GM23338 (cell line): ENCODE measurements at regions not wholly inside any gene's neighbourhood (a gene's known extent, or its start where the extent isn't known, plus 50 kb on each side); places are given as distances from the start of the nearest gene placed in this dataset.

Source experiments
- ATAC-seq: fragments of 200-7000 bp; cut with Tn5 transposase; 3 replicates; pipeline ENCODE4 v1.9.1; 2020
- DNase-seq: peaks from one replicate; pipeline ENCODE4 v3.0.0-alpha.2; 2015; ENCODE audit warnings: low spot score
- H2AFZ ChIP-seq: fragments of 200-600 bp; sonication (generic); 2 replicates; pipeline ENCODE4 v1.8.0; 2016; ENCODE audit warnings: antibody characterized with exemption, mild to moderate bottlenecking, moderate library complexity
- H3F3A ChIP-seq: fragments of 200-600 bp; sonication (generic); replicated peaks from 2 replicates; pipeline ENCODE4 v1.8.0; 2017; ENCODE audit warnings: antibody characterized with exemption, mixed run types, low read depth
- H3K27ac ChIP-seq: fragments of 200-600 bp; sonication (generic); 2 replicates; pipeline ENCODE4 v1.6.1; 2016; ENCODE audit warnings: low read depth
- H3K27me3 ChIP-seq: fragments of 200-600 bp; sonication (generic); 2 replicates; pipeline ENCODE4 v1.8.0; 2016; ENCODE audit warnings: mild to moderate bottlenecking, mixed run types, moderate library complexity; ENCODE audit not compliant: insufficient read depth
- H3K36me3 ChIP-seq: fragments of 200-600 bp; sonication (generic); 2 replicates; pipeline ENCODE4 v1.8.0; 2016; ENCODE audit warnings: mild to moderate bottlenecking; ENCODE audit not compliant: insufficient read depth
- H3K4me1 ChIP-seq: fragments of 200-600 bp; sonication (generic); 2 replicates; pipeline ENCODE4 v1.8.0; 2016; ENCODE audit warnings: mild to moderate bottlenecking, moderate library complexity; ENCODE audit not compliant: insufficient read depth
- H3K4me2 ChIP-seq: fragments of 200-600 bp; sonication (generic); 2 replicates; pipeline ENCODE4 v1.7.1; 2017; ENCODE audit warnings: mixed run types
- H3K4me3 ChIP-seq: fragments of 200-600 bp; sonication (generic); 2 replicates; pipeline ENCODE4 v1.6.1; 2016; ENCODE audit warnings: mixed run types
- H3K79me2 ChIP-seq: fragments of 200-600 bp; sonication (generic); replicated peaks from 2 replicates; pipeline ENCODE4 v1.8.0; 2017; ENCODE audit warnings: mild to moderate bottlenecking; ENCODE audit not compliant: insufficient read depth
- H3K9me2 ChIP-seq: fragments of 200-600 bp; sonication (generic); 2 replicates; pipeline ENCODE4 v1.8.0; 2017; ENCODE audit not compliant: insufficient read depth
- H4K20me1 ChIP-seq: fragments of 200-600 bp; sonication (generic); replicated peaks from 2 replicates; pipeline ENCODE4 v1.8.0; 2017; ENCODE audit warnings: mild to moderate bottlenecking; ENCODE audit not compliant: insufficient read depth
- H3K27ac Mint-ChIP-seq: 2 replicates; pipeline ENCODE4 v1.8.0; 2020; ENCODE audit warnings: inconsistent platforms, mild to moderate bottlenecking, moderate library complexity, mixed read lengths
- H3K27me3 Mint-ChIP-seq: 3 replicates; pipeline ENCODE4 v1.8.0; 2022; ENCODE audit warnings: low read depth, mild to moderate bottlenecking, moderate library complexity, mixed read lengths, inconsistent platforms; ENCODE audit not compliant: insufficient read depth, poor library complexity
- H3K36me3 Mint-ChIP-seq: 3 replicates; pipeline ENCODE4 v1.8.0; 2021; ENCODE audit warnings: low read depth, mild to moderate bottlenecking, inconsistent platforms, moderate library complexity, mixed read lengths
- H3K4me1 Mint-ChIP-seq: 3 replicates; pipeline ENCODE4 v1.8.0; 2020; ENCODE audit warnings: mild to moderate bottlenecking, inconsistent platforms, mixed read lengths
- H3K4me3 Mint-ChIP-seq: 3 replicates; pipeline ENCODE4 v1.8.0; 2021; ENCODE audit warnings: moderate library complexity, mild to moderate bottlenecking, inconsistent platforms, mixed read lengths
- H3K9me3 Mint-ChIP-seq: 3 replicates; pipeline ENCODE4 v1.8.0; 2020; ENCODE audit warnings: moderate library complexity, mild to moderate bottlenecking, inconsistent platforms, mixed read lengths
- CREB1 ChIP-seq: fragments of 250-450 bp; sonication (Bioruptor Pico); IDR thresholded peaks from 2 replicates; pipeline ENCODE4 v1.5.0; 2020; ENCODE audit warnings: low read depth, mild to moderate bottlenecking, moderate library complexity
- EZH2 ChIP-seq: fragments of 200-600 bp; sonication (generic); IDR thresholded peaks from one replicate; pipeline ENCODE4 v1.8.0; 2017; ENCODE audit warnings: antibody characterized with exemption, mild to moderate bottlenecking, low read depth; ENCODE audit not compliant: unreplicated experiment
- EZH2phosphoT487 ChIP-seq: fragments of 200-600 bp; sonication (generic); IDR thresholded peaks from one replicate; pipeline ENCODE4 v1.8.1; 2018; ENCODE audit warnings: antibody characterized with exemption; ENCODE audit not compliant: unreplicated experiment
- JUNB ChIP-seq: IDR thresholded peaks from one replicate; pipeline ENCODE4 v1.6.1; 2016; ENCODE audit warnings: antibody characterized with exemption; ENCODE audit not compliant: unreplicated experiment
- NANOG ChIP-seq: IDR thresholded peaks from 2 replicates; pipeline ENCODE4 v1.6.1; 2016; ENCODE audit warnings: antibody characterized with exemption, borderline replicate concordance
- POLR2AphosphoS5 ChIP-seq: IDR thresholded peaks from 2 replicates; pipeline ENCODE4 v1.6.1; 2016; ENCODE audit warnings: antibody characterized with exemption, low read depth
- STAT1 ChIP-seq: IDR thresholded peaks from one replicate; pipeline ENCODE4 v1.6.1; 2016; ENCODE audit warnings: antibody characterized with exemption; ENCODE audit not compliant: unreplicated experiment
- ZNF114 ChIP-seq: fragments of 250-450 bp; sonication (Bioruptor Pico); IDR thresholded peaks from 2 replicates; pipeline ENCODE4 v1.5.0; 2020; ENCODE audit warnings: mild to moderate bottlenecking, moderate library complexity
- ZNF331 ChIP-seq: fragments of 250-450 bp; sonication (Bioruptor Pico); IDR thresholded peaks from 2 replicates; pipeline ENCODE4 v1.5.0; 2020; ENCODE audit warnings: low read depth, mild to moderate bottlenecking, moderate library complexity
- TF ChIP-seq, protein P1 (sequence below): IDR thresholded peaks from 2 replicates; pipeline ENCODE4 v1.6.1; 2016; ENCODE audit warnings: antibody characterized with exemption
- TF ChIP-seq, protein P2 (sequence below): fragments of 250-450 bp; sonication (Bioruptor Pico); IDR thresholded peaks from 2 replicates; pipeline ENCODE4 v1.5.0; 2020; ENCODE audit warnings: mild to moderate bottlenecking, moderate library complexity

DNA sequence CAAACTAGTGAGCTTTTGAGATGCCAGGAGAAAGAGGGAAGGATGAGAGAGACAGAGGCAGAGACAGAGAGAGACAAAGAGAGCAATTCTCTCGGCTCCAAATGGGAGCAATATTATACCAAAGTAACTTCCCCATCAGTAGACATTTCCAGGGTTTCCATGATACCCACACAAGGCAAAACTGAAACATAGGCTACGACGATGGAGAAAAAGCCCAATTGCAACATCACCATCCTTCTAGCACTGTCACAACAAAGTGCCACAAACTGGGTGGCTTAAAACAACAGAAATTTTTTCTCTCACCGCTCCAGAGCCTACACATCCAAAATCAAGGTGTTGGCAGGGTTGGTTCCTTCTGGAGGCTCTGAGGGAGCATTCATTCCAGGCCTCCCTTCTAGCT lies 81.4 kb downstream of the KCTD12 start:
- H3K36me3 Mint-ChIP-seq, result no peaks in the 10 kb centered on the region

More for the DNA sequence above, 81.4 kb downstream of the KCTD12 start:
- TF ChIP-seq NANOG (no peak), STAT1 (no peak), POLR2AphosphoS5 (no peak), EZH2phosphoT487 (no peak), ZNF331 (no peak), CREB1 (CRISPR knock-in tag) (no peak), JUNB (no peak), EZH2 (no peak), ZNF114 (no peak)
- TF ChIP-seq, protein P1, sequence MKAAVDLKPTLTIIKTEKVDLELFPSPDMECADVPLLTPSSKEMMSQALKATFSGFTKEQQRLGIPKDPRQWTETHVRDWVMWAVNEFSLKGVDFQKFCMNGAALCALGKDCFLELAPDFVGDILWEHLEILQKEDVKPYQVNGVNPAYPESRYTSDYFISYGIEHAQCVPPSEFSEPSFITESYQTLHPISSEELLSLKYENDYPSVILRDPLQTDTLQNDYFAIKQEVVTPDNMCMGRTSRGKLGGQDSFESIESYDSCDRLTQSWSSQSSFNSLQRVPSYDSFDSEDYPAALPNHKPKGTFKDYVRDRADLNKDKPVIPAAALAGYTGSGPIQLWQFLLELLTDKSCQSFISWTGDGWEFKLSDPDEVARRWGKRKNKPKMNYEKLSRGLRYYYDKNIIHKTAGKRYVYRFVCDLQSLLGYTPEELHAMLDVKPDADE, result no peak
- TF ChIP-seq, protein P2, sequence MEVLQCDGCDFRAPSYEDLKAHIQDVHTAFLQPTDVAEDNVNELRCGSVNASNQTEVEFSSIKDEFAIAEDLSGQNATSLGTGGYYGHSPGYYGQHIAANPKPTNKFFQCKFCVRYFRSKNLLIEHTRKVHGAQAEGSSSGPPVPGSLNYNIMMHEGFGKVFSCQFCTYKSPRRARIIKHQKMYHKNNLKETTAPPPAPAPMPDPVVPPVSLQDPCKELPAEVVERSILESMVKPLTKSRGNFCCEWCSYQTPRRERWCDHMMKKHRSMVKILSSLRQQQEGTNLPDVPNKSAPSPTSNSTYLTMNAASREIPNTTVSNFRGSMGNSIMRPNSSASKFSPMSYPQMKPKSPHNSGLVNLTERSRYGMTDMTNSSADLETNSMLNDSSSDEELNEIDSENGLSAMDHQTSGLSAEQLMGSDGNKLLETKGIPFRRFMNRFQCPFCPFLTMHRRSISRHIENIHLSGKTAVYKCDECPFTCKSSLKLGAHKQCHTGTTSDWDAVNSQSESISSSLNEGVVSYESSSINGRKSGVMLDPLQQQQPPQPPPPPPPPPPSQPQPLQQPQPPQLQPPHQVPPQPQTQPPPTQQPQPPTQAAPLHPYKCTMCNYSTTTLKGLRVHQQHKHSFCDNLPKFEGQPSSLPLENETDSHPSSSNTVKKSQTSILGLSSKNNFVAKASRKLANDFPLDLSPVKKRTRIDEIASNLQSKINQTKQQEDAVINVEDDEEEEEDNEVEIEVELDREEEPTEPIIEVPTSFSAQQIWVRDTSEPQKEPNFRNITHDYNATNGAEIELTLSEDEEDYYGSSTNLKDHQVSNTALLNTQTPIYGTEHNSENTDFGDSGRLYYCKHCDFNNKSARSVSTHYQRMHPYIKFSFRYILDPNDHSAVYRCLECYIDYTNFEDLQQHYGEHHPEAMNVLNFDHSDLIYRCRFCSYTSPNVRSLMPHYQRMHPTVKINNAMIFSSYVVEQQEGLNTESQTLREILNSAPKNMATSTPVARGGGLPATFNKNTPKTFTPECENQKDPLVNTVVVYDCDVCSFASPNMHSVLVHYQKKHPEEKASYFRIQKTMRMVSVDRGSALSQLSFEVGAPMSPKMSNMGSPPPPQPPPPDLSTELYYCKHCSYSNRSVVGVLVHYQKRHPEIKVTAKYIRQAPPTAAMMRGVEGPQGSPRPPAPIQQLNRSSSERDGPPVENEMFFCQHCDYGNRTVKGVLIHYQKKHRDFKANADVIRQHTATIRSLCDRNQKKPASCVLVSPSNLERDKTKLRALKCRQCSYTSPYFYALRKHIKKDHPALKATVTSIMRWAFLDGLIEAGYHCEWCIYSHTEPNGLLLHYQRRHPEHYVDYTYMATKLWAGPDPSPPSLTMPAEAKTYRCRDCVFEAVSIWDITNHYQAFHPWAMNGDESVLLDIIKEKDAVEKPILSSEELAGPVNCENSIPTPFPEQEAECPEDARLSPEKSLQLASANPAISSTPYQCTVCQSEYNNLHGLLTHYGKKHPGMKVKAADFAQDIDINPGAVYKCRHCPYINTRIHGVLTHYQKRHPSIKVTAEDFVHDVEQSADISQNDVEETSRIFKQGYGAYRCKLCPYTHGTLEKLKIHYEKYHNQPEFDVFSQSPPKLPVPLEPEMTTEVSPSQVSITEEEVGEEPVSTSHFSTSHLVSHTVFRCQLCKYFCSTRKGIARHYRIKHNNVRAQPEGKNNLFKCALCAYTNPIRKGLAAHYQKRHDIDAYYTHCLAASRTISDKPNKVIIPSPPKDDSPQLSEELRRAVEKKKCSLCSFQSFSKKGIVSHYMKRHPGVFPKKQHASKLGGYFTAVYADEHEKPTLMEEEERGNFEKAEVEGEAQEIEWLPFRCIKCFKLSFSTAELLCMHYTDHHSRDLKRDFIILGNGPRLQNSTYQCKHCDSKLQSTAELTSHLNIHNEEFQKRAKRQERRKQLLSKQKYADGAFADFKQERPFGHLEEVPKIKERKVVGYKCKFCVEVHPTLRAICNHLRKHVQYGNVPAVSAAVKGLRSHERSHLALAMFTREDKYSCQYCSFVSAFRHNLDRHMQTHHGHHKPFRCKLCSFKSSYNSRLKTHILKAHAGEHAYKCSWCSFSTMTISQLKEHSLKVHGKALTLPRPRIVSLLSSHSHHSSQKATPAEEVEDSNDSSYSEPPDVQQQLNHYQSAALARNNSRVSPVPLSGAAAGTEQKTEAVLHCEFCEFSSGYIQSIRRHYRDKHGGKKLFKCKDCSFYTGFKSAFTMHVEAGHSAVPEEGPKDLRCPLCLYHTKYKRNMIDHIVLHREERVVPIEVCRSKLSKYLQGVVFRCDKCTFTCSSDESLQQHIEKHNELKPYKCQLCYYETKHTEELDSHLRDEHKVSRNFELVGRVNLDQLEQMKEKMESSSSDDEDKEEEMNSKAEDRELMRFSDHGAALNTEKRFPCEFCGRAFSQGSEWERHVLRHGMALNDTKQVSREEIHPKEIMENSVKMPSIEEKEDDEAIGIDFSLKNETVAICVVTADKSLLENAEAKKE, result no peak
- no peaks in the 10 kb centered on the region for H3K4me1 ChIP-seq
- H2AFZ ChIP-seq, result no peak overlapping the region
- H3K36me3 ChIP-seq, result no peaks in the 10 kb centered on the region
- no peak overlapping the region for H3K27ac ChIP-seq
- no peaks in the 10 kb centered on the region for H3K79me2 ChIP-seq
- H3F3A ChIP-seq, result no peaks in the 10 kb centered on the region
- ATAC-seq, result no peak
- no peak overlapping the region for H3K4me3 ChIP-seq
- Mint-ChIP-seq H3K9me3 (peaks cover 5% of the 10 kb centered on the region), H3K4me3 (no peak overlapping the region), H3K4me1 (no peaks in the 10 kb centered on the region), H3K27me3 (no peaks in the 10 kb centered on the region), H3K27ac (no peak overlapping the region)
- no peaks in the 10 kb centered on the region for H4K20me1 ChIP-seq
- H3K4me2 ChIP-seq, result no peak overlapping the region
- H3K27me3 ChIP-seq, result no peaks in the 10 kb centered on the region
- DNase-seq, result no peak
- H3K9me2 ChIP-seq, result peaks cover 10% of the 10 kb centered on the region; the same call in 1 of the 2 replicates
